Cardiac muscle cell (in vitro differentiated cells and primary cell): ENCODE measurements at regions not wholly inside any gene's neighbourhood (a gene's known extent, or its start where the extent isn't known, plus 50 kb on each side); places are given as distances from the start of the nearest gene placed in this dataset.

ENCODE experiments used
- DNase-seq, 2 donors: peaks; one replicate each; pipeline versions ENCODE4 v3.0.0 to v3.0.0-alpha.2; 2010 to 2017; ENCODE audit warnings: low read depth in 1 of 2, low spot score in 1 of 2
- H3K27ac ChIP-seq: fragments of 200-600 bp; sonication (generic); 2 replicates; pipeline ENCODE4 v1.5.1; 2016
- H3K27me3 ChIP-seq: fragments of 200-600 bp; sonication (generic); 2 replicates; pipeline ENCODE4 v1.6.0; 2016; ENCODE audit warnings: control low read depth
- H3K36me3 ChIP-seq: fragments of 200-600 bp; sonication (generic); 2 replicates; pipeline ENCODE4 v1.5.1; 2016; ENCODE audit warnings: control low read depth
- H3K4me1 ChIP-seq: fragments of 200-600 bp; sonication (generic); 2 replicates; pipeline ENCODE4 v1.8.1; 2017; ENCODE audit warnings: low read depth, mild to moderate bottlenecking, mixed run types
- H3K4me3 ChIP-seq: fragments of 200-600 bp; sonication (generic); 2 replicates; pipeline ENCODE4 v1.5.1; 2016; ENCODE audit warnings: mild to moderate bottlenecking
- H3K9me3 ChIP-seq: fragments of 200-600 bp; sonication (generic); 2 replicates; pipeline ENCODE4 v1.5.1; 2017; ENCODE audit warnings: low read depth, mild to moderate bottlenecking, control low read depth
- TF ChIP-seq, protein P1 (sequence below): IDR thresholded peaks from 2 replicates; pipeline ENCODE4 v1.5.1; 2012; ENCODE audit warnings: low read depth, mild to moderate bottlenecking, low read length

DNA sequence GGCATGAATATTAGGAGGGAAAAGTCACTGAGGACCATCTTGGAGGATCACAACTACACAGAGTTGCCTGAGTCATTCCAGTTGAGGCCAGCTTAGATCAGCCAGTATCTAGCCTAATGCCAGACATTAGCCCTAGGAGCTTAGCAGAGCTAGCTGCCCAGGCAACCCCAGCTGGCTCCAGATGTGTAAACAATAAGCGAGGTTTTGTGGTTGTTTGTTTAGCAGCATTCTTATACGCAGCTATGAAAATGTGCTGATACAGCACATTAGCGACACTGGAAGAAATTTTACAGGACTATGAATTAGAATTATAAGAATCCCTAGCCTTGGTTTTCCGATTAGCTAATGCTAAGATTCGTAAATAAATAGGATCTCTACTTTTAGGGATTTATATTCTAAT lies 59.3 kb downstream of the BTBD3 start:
- DNase-seq, result no peak
- Histone ChIP-seq H3K36me3 (no peaks in the 10 kb centered on the region), H3K4me3 (no peak overlapping the region), H3K9me3 (no peaks in the 10 kb centered on the region), H3K4me1 (no peaks in the 10 kb centered on the region), H3K27ac (no peak overlapping the region), H3K27me3 (no peaks in the 10 kb centered on the region)
- TF ChIP-seq, protein P1, sequence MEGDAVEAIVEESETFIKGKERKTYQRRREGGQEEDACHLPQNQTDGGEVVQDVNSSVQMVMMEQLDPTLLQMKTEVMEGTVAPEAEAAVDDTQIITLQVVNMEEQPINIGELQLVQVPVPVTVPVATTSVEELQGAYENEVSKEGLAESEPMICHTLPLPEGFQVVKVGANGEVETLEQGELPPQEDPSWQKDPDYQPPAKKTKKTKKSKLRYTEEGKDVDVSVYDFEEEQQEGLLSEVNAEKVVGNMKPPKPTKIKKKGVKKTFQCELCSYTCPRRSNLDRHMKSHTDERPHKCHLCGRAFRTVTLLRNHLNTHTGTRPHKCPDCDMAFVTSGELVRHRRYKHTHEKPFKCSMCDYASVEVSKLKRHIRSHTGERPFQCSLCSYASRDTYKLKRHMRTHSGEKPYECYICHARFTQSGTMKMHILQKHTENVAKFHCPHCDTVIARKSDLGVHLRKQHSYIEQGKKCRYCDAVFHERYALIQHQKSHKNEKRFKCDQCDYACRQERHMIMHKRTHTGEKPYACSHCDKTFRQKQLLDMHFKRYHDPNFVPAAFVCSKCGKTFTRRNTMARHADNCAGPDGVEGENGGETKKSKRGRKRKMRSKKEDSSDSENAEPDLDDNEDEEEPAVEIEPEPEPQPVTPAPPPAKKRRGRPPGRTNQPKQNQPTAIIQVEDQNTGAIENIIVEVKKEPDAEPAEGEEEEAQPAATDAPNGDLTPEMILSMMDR, result no peak

DNA sequence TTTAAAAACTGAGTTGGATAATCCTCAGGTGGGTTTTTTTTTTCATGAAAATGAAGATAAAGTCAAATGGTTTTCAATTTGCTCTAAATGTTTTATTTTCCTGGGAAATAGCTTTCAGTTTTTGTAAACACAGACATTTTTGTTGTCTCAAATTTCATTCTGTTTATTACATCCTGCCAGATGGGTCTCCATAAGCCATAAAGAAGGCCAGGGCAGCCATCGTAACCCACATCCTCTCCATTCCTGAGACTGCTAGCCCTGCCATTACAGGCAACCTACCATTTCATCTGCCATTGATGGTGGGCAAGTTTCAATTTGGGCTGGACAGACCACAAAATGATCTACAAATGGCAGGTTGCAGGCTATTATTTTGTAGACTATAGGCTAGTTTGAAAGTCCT lies 60.8 kb downstream of the BTBD3 start:
- Histone ChIP-seq H3K27me3 (no peaks in the 10 kb centered on the region), H3K27ac (no peak overlapping the region), H3K9me3 (no peaks in the 10 kb centered on the region), H3K4me3 (no peak overlapping the region), H3K4me1 (peaks cover 6% of the 10 kb centered on the region), H3K36me3 (no peaks in the 10 kb centered on the region)
- no peak for DNase-seq
- TF ChIP-seq, protein P1, result no peak

DNA sequence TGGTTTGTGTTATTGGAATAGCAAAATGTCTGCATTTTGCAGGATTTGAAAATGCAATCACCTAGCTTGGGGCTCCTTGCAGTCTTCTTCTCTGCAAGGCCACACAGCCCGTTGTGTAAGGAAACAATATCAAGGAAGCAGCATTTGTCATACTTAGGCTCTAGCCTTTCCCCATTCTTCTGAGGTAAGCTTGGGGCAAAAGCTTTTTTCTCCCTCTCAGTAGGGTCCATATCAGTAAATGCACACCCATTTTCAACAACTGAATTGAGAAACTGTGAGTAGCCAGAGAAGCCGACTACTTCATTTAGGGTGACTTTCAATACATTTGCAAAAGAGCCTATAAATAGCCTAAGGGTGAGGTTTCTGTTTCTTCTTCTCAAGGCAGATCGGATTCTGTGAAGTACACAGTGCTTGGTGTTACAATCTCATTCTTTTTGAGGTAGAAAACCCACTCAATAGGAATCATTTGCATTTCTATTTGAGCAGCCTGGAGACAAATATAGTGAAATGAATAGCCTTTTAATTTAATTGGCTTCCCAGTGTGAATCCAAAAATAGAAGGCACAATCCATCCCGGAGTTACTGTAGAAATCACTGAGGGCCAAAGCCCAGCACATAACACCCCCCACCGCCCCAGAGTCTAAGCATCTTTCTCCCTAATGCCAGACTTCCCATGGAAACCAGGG lies 61.8 kb downstream of the BTBD3 start:
- no peak for DNase-seq
- no peaks in the 10 kb centered on the region for H3K27me3 ChIP-seq
- H3K9me3 ChIP-seq, result no peaks in the 10 kb centered on the region
- H3K27ac ChIP-seq, result no peak overlapping the region
- H3K4me3 ChIP-seq, result no peak overlapping the region
- H3K36me3 ChIP-seq, result no peaks in the 10 kb centered on the region
- H3K4me1 ChIP-seq, result peaks cover 6% of the 10 kb centered on the region
- TF ChIP-seq, protein P1, result no peak

DNA sequence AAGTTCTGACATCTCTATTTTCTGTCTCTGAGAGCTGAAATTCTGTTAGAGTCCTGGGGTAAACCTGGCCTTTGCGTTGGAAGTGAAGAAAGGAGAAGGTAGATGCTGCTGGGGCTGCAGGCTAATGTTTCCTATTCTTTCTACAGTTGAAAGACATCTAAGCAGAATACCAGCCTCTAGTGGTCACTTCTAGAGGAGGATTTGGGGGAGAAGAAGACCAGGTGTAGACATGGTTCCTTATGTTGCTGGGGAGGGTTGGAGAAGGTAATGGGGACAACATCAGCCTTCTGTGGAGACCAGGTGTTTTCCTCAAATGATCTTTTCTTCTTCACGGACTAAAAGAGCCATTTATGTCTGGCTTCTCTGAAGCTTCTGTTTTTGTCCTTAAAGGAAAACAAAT lies 62.6 kb downstream of the BTBD3 start:
- TF ChIP-seq, protein P1, result no peak
- Histone ChIP-seq H3K9me3 (no peaks in the 10 kb centered on the region), H3K36me3 (no peaks in the 10 kb centered on the region), H3K4me3 (no peak overlapping the region), H3K4me1 (peaks cover 6% of the 10 kb centered on the region), H3K27me3 (no peaks in the 10 kb centered on the region), H3K27ac (no peak overlapping the region)
- DNase-seq, result no peak

DNA sequence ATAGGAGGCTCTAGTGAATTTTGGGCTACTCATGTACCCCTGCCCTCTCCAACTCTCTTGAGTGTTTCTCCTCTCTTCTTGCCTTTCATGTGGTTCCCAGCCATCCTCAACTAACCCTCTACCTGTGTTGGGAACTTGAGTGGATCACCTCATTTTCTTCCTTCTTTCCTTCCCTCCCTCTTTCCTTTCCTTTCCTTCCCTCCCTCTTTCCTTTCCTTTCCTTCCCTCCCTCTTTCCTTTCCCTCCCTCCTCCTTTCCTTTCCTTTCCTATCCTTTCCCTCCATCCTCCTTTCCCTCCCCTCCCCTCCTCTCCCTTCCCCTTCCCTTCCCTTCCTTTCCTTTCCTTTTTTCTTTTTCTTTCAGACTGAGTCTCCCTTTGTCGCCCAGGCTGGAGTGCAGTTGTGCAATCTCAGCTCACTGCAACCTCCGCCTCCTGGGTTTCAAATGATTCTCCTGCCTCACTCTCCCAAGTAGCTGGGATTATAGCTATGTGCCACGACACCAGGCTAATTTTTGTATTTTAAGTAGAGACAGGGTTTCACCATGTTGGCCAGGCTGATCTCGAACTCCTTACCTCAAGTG lies 63.8 kb downstream of the BTBD3 start:
- Histone ChIP-seq H3K4me1 (peaks cover 9% of the 10 kb centered on the region), H3K36me3 (no peaks in the 10 kb centered on the region)
- TF ChIP-seq, protein P1, result no peak

More for the DNA sequence above, 63.8 kb downstream of the BTBD3 start:
- Histone ChIP-seq H3K27ac (no peak overlapping the region), H3K4me3 (no peak overlapping the region), H3K9me3 (no peaks in the 10 kb centered on the region), H3K27me3 (no peaks in the 10 kb centered on the region)
- no peak for DNase-seq
